AG04449 (cell line): ENCODE measurements at regions not wholly inside any gene's neighbourhood (a gene's known extent, or its start where the extent isn't known, plus 50 kb on each side); places are given as distances from the start of the nearest gene placed in this dataset.
A peak's percentile ranks its signal among the peaks of the same experiment; 100 is the strongest.

ENCODE experiments used
- CTCF ChIA-PET: fragments of 350-600 bp; formaldehyde crosslinking; extraction: SDS; loops from one replicate; lab custom pipeline; 2021; ENCODE audit warnings: antibody characterized with exemption; lab: Yijun Ruan, JAX
- POLR2A ChIA-PET: fragments of 400-600, 350-600 bp; formaldehyde crosslinking; extraction: SDS; loops from one replicate; lab custom pipeline; 2020; ENCODE audit warnings: antibody characterized with exemption, inconsistent platforms; lab: Yijun Ruan, JAX
- DNase-seq: peaks from one replicate; pipeline ENCODE4 v3.0.0-alpha.2; 2010; ENCODE audit warnings: low read depth, low spot score
- H3K4me3 ChIP-seq: 2 replicates; pipeline ENCODE4 v1.5.1; 2011; ENCODE audit warnings: low read depth, mild to moderate bottlenecking, control low read depth, low read length
- CTCF ChIP-seq: IDR thresholded peaks from one replicate; pipeline ENCODE4 v1.5.1; 2011; ENCODE audit warnings: mild to moderate bottlenecking, moderate library complexity, low read length, control low read depth, inconsistent platforms; ENCODE audit not compliant: insufficient read depth; ENCODE audit errors: missing control alignments

DNA sequence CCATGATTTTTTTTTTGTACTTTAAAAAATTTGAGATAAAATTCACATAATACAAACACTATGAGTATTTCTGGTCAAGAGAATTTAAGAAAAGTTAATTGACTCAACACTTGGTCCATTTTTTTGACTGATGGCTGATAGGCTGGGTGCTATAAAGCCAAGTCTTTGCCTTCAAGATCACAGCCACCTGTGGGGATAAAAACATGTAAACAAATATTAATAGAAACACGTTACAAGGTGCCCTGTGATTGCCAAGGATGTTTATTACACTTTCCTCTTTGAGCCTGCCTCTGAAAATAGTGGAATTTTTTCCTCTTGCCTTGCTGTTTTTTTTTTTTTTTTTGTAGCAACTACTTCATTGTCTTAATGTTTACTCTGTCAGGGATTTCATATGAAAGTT lies 63.3 kb downstream of the FHIP1A start:
- ChIA-PET POLR2A (no interaction called here), CTCF (interaction anchor here (1.8 kb wide), 1 partner anchor 12 kb away, joined by 9 read pairs; no protein-coding TSS in a partner anchor)
- no peak for TF ChIP-seq CTCF
- no peak overlapping the region for H3K4me3 ChIP-seq
- DNase-seq: no peak

DNA sequence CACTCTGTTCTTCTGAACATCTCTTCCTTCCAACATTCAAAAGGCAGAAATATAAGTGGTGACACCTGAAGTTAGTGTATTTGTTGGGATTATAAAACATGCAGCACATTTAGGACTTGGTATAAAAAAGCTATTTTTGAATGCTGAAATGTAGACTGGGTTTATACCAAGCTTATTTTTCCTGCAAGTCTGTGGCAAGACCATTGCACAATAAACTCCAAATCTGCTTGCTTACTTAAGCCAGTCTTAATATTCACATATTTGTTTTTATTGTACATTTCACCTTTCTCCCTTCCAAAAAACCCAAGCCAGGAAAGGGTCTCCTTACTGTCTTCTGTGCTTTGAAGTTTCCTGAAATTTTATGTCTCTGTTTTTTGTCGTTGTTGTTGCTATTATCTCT lies 63.7 kb downstream of the FHIP1A start:
- CTCF ChIA-PET: interaction anchor here (1.8 kb wide), 1 partner anchor 11 kb away, joined by 9 read pairs; no protein-coding TSS in a partner anchor
- POLR2A ChIA-PET: no interaction called here
- H3K4me3 ChIP-seq: no peak overlapping the region
- TF ChIP-seq CTCF: no peak
- no peak for DNase-seq

DNA sequence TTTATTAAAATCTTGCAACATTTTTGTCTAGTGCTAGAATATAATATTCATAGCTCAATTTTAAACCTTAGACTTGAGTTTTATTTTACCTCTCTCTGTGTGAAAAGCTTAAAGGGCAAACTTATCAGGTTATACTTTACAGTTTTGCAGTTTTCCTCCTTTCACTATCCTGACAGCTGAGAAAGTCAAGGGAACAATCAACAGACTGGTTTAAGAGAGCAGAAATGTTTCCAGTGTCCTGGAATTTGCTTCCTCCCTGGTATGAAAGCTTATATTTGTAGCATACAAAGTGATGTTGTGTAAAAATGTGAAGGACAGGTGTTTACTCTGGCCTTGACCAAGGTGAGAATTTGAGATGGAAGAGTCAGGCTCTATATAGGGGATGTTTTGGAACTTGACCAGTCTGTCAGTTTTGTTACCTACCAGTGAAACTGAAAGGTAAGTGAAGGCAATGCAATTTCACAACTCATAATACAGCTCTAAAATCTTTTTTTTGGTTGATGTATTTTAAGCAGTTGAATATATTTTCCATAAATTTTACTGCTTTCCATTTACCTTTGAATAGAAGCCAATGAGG lies 64.6 kb downstream of the FHIP1A start:
- DNase-seq: no peak
- ChIA-PET POLR2A (no interaction called here), CTCF (interaction anchor here (1.8 kb wide), 1 partner anchor 10 kb away, joined by 9 read pairs; no protein-coding TSS in a partner anchor)
- H3K4me3 ChIP-seq: no peak overlapping the region
- no peak for TF ChIP-seq CTCF

DNA sequence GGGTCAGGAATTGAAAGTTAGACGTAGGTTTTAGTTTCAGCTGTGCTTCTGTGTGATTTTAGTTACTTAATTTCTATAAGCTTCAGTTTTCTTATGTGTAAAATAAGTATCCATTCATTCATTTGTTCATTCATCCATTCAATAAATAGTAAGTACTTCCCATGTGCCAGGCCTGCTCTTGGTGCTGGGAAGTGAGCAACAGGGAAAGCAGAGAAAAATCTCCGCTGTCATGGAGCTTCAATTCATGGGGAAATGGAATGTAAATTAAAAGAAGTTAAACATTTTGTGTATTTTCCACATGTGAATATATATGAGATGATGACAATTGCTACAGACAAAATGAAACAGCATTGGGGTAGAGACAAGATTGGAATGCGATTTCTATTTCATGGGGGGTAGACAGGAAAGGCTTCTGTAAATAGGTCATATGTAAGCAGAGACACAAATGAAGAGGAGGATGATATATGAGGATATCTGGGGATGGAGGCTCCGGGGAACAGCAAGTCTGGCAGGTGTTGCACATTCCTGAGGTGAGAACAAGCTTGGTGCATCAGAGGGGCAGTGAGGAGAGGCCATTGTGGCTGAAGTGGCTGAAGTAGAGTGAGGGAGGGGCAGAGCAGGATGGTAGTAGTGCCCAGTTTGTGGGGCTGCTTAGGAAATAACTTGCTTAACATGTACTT lies 66.2 kb downstream of the FHIP1A start:
- CTCF ChIA-PET: interaction anchor here (1.1 to 1.4 kb wide), 2 partner anchors 9 to 41 kb away, joined by 3 to 4 read pairs; no protein-coding TSS in a partner anchor
- POLR2A ChIA-PET: no interaction called here
- DNase-seq: no peak
- no peak overlapping the region for H3K4me3 ChIP-seq
- TF ChIP-seq CTCF: no peak

- POLR2A ChIA-PET: no interaction called here
- no peak for TF ChIP-seq CTCF
- no peak for DNase-seq
- CTCF ChIA-PET: no interaction called here
- no peak overlapping the region for H3K4me3 ChIP-seq
These were observed 72.8 kb downstream of the FHIP1A start for GRCh38 chr4:151481813-151482212.

DNA sequence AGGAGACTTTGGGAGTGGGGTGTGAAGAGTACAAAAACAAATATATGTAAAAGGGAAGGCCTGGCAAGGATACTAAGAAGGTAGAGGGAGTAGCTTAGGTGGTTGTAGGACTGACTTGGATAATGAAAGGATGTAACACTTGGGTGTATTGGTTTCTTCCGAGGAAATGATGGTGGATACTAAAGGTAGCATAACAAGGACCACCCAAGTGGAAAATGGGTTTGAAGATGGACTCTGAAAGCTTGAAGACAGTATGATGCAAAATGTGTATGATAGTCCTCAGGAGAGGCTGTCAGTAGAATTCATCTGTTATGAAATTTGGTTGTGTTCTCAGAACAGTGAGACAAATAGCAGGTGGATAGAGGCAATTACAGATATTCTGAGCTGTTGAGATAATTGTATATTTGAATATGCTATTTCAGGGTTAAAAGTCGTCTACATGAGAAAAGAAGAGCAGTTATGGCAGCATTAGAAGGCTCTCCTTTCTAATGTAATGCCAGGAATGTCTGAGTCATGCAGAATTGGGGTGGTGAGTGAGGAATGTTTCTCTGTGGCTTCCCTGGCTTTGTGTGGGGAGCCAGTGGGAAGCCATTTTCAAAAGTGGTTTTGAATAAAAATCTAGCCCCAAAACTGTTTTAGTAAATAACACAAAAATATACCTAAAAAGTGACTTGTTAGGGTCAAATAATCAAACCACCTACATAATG lies 75.6 kb downstream of the FHIP1A start:
- no peak overlapping the region for H3K4me3 ChIP-seq
- TF ChIP-seq CTCF: no peak
- POLR2A ChIA-PET: interaction anchor here (0.6 to 0.8 kb wide), 2 partner anchors 12 to 459 kb away, joined by 3 read pairs; no protein-coding TSS in a partner anchor
- CTCF ChIA-PET: interaction anchor here (1.1 to 2.1 kb wide), 4 partner anchors 10 to 53 kb away, joined by 3 to 9 read pairs (median 4); no protein-coding TSS in a partner anchor
- DNase-seq: peak; percentile 53
